Bone marrow (tissue), 2 donors: ENCODE measurements at regions not wholly inside any gene's neighbourhood (a gene's known extent, or its start where the extent isn't known, plus 50 kb on each side); places are given as distances from the start of the nearest gene placed in this dataset.
"Not testable (repeated sequence)": the region's sequence is repeated elsewhere in the genome, so short reads cannot be mapped to it uniquely, and the experiment has no call there.

Experiments used
- DNase-seq, 2 donors: peaks; one replicate each; lab custom pipeline; 2025; lab: John Stamatoyannopoulos, UW

DNA sequence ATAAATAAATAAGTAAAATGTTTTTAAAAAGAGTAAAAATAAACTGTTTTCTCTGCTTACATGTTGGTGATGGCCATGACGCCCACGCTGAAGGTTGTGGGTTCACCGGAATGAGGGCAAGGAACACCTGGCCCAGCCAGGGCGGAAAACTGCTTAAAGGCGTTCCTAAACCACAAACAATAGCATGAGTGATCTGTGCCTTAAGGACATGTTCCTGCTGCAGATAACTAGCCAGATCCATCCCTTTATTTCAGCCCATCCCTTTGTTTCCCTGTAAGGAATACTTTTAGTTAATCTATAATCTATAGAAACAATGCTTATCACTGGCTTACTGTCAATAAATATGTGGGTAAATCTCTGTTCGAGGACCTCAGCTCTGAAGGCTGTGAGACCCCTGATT is 63.3 kb upstream of the CEP78 start:
- DNase-seq, result not testable (repeated sequence)

DNA sequence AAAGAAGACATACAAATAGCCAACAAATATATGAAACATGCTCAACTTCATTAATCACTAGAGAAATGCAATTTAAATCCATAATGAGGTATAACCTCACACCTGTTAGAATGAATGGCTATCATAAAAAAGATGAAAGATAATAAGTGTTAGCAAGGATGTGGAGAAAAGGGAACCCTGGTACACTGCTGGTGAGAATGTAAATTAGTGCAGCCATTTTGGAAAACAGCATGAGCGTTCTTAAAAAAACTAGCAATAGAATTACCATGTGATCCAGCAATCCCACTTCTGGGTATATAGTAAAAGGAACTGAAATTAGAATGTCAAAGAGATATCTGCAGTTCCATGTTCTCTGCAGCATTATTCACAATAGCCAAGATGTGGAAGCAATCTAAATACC is 64.2 kb upstream of the CEP78 start:
- DNase-seq, result no peak

DNA sequence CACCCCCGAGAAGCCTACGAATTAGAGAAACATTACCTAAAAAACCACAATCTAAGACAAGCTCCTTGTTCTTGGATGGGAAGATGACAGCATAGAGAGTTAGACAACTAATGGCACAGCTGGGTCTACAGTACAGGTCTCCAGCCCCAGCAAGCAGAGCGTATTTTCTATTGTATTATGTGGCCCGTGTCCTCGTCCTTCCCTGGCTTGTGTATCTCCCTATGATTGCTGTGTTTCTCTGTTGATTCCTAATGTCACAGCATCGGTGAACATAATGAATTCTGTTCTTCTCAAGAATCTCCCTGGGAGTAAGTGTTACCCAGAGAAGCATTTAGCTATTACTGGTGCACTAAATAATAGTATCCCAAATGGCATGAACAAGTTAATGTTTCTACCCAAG is 66.8 kb upstream of the CEP78 start:
- no peak for DNase-seq

DNA sequence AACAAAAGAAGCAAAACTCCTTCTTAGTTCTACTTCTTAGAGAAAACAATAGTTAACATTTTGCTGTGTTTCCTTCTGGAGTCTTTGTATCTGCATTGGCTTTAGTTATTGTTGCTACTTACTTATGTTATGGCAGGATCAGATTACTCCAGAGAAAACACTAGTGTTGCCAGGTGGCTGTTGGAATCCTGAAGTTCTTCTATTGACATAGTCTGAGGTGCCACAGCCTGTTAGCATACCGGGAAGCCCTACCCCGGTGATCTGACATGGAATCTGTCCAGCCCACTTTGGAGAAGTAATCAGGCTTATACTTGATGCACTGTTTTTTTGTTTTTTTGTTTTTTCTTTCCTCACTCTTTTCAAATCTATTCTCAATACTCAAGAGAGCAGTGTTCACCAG is 68.5 kb upstream of the CEP78 start:
- DNase-seq, result no peak

DNA sequence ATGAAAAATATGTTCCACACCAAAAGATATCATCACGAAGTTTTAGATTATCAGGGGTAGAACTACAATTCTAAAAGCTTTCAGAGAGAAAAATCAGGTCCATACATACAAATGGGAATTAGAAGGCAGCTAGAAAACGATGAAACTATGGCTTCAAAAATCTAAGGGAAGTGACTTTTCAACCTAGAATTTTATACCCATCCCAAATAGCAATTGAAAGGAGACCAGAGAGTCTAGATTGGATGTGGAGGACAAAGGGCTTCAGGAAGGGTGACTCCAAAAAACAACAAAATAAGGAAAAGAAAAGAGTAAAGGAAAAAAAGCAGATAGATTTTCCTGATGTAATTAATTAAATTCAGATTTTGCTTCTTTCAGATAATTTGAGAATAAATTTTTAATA is 72.0 kb upstream of the CEP78 start:
- DNase-seq, result no peak

DNA sequence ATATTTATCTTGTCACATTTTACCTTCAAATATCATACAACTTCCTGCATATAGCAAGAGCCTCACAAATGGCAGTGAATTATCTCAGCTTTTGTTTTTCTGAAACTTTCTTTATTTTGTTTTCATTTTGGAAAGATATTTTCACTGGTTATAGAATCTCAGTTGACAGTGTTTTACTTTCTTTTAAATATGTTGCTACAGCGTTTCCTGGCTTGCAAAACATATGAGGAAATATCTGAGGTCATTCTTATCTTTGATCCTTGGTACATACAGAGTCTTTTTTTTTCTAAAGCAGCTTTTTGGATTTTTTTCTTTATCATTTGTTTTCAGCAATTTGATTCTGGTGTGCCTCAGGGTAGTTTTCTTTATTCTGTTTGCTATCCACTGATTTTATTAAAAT is 77.6 kb upstream of the CEP78 start:
- no peak for DNase-seq

DNA sequence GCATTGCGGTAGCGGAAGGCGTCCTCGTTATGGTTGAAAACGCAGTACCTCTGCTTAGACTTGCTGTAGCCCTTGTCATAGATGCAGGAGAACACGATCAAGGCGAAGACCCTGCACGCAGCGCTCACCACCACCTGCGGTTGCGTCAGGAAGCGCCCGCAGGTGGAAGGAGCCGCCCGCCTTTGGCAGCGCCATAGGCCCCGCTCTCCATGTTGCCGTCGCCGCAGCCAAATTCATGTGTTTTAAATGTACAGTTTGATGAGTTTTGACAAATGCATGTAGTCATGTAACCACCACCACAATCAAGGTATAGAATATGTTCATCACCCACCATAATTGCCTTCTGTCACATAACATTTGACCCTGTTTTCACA is 84.9 kb upstream of the CEP78 start:
- no peak for DNase-seq

DNA sequence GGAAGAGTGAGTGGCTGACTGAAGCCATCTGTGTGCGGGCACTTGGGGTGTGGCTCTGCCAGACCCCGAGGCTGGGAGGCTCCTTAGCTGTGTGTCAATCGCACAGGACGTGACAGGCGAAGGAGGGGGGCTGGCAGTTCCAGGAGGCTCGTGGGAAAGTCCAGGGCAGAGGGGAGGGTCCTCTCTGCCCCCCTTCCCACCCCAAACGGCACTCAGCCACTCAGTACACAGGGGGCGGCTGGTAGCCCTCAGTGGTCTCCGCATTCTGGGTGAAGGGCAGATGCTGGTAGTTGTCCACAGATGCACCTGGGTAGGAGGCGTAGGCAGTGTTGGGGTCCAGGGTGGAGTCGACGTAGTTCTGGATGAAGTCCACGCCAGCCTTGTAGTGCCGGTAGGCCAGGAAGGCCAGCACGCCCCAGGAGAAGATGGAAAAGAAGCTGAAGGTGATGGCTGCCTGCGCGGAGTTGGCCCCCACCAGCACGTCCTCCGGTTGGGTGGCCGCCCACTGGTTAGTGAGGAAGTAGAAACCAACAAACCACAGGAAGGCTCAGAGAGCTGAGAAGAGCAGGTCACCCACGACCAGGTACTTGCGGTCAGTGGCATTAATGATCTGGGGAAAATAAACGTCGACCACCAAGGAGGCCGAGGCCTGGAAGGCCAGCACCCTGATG is 85.4 kb upstream of the CEP78 start:
- no peak for DNase-seq

DNA sequence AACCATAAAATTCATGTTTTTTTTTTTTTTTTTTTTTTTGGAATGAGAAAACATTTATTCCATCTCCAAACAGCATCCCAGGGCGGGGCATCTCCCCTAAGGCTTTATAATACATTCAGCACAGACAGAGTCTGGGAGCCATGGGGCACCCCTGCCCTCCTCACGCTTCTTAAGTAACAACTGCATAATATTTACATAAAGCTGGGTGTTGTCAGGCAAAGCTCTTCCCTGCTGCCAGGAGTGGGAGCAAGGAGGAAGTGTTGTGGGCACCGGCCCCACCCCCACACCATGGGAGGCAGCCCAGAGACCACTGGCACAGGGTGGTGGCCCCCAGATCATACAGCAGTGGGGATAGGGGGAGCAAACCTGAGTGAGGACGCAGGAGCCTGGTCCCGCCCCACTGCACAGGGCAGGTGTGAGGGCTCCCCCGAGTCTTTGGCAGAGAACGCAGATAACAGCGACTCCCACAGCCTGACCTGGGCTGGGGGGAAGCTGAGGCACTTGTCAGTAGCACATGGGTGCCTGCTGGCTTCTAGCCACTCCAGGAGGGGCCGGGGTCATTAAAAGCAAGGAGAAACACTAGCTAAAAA is 86.1 kb upstream of the CEP78 start:
- no peak for DNase-seq

DNA sequence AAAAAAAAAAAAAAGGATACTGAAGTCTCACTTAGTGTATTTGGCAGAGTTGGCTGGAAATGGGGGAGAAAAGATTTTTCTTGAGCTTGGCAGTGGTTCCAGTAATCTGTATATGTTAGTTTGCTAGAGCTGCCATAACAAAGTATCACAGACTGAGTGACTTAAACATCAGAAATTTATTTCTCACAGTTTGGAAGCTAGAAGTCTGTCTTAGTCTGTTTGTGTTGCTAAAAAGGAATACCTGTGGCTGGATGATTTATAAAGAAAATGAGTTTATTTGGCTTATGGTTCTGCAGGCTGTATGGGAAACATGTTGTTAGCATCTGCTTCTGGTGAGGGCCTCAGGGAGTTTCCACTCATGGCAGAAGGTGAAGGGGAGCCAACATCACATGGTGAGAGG is 89.6 kb upstream of the CEP78 start:
- DNase-seq, result no peak

DNA sequence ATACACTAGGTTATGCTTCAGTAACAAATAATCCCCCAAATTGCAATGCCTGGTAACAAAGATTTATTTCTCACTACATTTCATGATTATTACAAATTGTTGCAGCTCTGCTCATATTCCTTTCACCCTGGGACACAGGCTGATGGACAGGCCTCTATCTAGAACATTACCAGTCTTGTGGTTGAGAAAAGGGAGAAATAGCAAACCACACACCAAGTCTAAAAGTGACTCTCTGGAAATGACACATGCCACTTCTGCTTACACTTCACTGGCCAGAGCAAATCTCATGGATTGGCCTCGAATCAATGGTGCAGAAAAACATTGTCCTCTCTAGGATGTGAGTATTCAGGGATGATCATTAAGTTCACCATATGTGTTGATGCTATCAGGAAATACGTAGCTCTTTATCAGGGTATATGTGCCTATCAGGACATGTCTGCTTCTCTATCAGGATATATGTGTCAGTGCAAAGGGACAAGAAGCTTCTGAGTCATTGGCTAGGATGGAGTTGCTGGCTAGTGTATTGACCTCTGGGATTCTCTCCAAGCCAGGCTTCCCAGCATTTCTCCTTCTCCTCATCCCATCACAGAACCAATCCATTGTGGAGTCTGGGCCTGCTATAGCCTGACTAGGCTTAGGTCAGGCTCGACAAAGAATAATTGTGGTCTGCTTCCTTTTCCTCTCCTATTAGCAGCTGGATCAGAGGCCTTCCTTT is 91.1 kb upstream of the CEP78 start:
- no peak for DNase-seq

DNA sequence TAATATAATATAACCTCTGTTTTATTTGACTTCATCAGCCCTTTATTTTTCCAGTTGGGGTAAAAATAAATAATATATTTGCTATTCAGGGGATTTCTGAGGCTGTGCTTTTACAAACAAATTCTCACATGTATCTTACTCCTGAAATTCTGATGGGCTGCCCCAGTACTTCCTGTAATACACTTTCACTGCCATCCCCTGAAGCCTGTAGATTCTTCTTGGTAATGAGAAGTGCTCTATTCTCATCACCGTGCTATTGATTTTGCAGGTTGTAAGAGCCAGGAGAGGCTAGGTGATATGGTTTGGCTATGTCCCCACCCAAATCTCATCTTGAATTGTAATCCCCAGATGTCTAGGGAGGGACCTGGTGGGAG is 91.9 kb upstream of the CEP78 start:
- no peak for DNase-seq

DNA sequence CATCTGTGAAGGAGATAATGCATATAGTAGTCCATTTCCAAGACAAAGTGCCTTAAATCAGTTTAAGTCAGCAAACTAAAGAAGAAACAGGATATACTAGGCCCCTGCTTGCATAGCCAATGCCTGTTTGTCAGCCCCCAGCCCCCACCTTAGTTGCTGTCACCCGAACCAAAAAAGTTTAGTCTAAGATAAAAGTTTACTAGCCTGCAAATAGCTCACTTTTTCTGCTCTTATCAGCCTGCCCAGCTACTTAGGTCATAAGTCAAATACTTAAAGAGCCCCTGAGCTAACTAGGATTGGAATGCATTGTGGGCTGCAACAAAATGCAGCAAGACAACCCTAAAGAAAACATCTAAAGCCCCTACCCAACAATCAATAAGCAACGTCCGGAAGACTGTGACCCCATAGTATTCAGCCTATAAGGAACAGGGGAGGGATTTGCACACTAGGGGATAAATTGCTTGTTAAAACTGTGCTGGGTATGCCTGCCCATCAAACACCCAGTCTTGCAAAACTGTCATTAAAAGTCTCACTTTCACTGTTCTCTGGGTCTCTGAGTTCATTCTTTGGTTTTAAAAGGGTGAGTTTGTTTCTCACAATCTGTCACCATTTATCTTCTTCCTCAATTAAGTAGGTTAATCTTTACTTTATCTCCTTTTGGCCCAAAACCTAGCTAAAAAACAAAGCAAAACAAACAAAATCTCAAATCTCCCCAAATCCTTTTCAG is 92.4 kb upstream of the CEP78 start:
- DNase-seq, result no peak

DNA sequence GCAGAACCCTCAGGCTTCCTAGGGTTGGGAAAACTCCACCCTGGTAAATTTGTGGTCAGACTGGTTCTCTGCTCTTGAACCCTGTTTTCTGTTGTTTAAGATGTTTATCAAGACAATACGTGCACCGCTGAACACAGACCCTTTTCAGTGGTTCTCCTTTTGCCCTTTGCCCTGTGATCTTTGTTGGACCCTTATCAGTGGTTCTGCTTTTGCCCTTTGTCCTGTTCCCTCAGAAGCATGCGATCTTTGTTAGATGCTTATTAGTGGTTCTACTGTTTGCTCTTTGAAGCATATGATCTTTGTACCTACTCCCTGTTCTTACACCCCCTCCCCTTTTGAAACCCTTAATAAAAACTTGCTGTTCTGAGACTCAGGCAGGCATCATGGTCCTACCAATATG is 93.6 kb upstream of the CEP78 start:
- not testable (repeated sequence) for DNase-seq

DNA sequence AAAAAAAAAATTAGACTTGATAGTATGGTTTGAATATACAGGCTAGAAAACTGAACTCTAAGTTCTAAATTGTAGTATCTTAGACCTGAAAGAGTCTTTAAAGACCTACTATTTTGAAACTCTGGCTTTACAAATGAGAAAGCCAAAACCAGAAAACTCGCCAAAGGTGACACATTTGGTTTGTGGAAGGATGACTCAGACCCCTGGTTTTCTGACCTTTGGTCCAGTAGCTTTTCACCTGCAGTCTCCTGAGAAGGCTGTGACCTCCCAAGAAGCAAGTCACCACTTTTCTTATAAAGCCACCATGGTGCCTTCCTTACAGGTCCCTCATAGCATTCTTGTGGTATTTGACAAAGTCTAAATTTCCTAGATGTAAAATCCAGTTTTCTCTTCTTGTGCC is 102.1 kb upstream of the CEP78 start:
- no peak for DNase-seq

DNA sequence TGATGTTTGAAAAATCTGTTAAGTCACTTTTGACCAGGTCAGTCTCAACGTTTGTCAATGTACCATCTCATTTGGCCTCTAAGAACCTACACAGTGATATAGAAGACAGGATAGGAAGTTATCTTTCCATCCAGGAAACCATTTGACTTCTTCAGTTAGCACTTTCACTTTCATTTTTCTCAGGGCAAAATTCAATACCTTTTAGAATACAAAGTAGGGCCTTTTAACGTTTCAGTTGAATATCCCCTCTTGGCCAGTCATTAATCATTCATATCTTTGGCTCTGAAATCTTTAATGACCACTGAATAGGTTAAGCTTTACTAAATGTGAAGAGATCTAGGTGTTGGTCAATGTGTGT is 101.1 kb upstream of the GNAQ start:
- DNase-seq, result peak in 1 of 2 donors; percentile 49

DNA sequence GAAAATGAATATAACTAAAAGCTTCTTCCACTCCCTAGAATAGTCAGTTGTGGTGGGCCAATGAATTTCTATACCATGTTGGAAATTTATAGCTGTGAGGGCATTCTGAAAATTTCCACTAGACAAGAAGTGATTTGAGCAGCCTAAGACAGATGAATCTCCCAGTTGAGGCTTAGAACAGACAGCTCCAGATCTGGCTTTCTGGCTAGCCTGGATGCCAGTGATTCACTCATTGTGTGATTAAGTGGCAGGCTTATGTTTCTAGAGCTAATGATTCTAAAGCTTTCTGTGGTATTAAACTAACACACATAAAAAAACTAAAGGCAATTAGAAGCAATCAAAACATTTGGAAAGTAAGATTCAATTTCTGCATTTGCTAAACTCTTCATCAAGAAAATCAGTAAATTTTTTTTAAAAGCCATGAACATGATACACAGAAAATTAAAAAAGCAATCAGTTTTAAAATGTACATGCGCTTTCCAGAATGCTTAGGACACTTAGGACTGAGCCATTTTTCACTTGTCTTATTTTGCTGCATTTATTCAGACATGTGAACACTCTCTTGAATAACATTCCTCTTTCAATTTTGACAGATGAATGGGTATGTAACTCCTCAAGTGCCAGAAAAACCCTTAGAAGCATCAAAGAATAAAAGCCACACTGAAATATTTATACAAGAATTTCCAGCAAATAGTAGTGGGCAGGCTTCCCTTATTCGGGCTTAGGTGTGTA is 100.5 kb upstream of the GNAQ start:
- no peak for DNase-seq

DNA sequence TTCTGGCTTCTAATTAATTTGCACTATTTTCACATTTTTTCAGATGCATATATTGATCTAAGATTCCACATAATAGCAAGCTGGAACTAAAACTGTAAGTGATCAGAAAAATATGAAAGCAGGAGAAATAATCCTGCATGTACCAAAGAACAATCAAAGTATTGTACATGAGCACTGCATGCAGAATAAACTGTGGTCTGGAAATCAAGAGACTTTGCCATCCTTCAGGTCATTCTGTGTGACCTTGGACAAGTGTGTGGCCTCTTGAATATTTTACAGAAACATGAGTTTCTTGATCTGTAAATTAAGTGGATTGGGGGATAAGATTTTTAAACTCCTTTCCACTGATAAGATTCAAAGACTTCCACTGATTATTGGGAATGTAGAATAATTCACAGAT is 99.2 kb upstream of the GNAQ start:
- DNase-seq, result no peak

DNA sequence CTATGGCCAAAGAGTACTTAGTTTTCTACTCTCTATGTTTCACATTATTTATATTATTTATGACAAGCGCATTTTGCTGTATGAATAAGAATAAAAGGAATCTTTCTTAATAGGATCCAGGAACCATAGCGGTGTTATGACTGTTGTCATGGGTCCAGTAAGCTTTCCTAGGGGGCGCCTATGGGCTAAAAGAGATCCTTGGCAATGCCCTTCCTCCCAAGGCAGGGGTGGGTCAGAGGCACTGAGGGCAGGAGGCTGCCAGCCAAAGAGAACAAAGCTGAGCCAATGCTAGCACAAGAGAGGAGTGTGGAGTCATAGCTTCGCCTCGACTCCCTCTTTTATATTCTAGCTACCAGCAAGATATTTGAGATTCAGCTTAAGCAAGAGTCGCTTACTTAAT is 98.4 kb upstream of the GNAQ start:
- DNase-seq, result no peak

DNA sequence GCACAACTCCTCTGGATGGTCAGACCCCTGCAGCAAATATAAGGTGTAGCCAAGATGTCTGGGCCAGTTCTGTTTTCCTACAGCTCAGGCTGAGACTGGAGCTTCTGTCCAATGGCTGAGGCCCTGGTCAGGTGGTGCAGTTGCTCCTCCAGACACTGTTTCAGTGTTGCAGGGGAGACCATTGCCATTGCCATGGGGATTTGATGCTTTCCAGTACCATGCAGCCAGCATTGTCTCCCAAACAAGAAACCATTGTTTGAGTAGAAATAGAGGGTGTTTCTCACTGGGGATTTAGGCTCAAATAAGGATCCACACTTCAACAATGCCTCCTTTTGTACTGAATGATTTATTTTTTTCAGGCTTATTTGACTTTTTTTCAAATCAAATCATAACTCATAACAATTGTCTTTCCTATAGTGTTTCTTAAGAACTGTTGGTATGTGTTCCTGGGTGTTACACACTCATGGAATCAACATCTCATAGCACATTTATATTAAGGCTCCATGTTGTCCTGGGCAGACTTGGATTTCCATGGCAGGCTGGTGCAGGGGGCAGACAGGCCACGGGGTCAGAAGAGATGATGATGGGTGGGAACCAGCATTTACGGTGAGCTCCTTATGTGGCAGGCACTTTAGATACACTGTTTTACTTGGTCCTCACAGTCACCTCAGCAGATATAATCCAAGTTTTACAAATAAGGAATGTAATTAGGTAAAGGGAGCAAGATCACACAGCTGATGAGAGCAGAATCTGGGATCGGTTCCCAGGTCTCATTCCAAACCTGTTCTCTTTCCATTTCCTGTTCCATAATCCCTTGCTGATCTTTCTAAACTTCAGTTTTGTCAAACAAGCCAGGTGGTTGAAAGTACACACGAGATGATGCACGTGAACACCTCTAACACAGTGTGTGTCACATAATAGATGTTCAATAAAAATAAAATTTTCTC is 95.9 kb upstream of the GNAQ start:
- DNase-seq, result no peak

DNA sequence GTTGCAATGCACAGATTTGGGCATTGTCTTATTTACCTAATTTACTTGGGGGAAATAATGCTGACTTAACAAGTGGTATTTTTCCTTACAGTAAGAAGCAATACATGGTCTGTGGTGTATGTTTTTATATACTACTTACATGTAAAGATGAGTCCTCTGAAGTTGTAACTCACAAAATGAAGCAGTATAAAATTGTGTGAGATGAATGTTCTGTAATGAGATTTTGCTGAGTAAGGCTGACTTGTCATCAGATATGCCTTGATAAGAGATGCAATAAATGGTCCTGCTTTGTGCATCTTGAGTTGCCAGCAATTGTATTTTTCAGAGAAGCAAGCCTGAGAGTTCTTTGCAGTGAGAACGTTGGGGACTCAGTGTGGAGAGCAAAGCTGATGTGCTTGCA is 92.2 kb upstream of the GNAQ start:
- no peak for DNase-seq
